Endodermal cell (in vitro differentiated cells): ENCODE measurements at regions not wholly inside any gene's neighbourhood (a gene's known extent, or its start where the extent isn't known, plus 50 kb on each side); places are given as distances from the start of the nearest gene placed in this dataset.

ENCODE experiments used
- DNase-seq: peaks from one replicate; pipeline ENCODE4 v3.0.0-alpha.2; 2017
- H3K27ac ChIP-seq: 2 replicates; pipeline ENCODE4 v1.5.1; 2013; ENCODE audit warnings: mild to moderate bottlenecking, low read depth, low read length, moderate library complexity
- H3K27me3 ChIP-seq: 2 replicates; pipeline ENCODE4 v1.6.1; 2013; ENCODE audit warnings: mild to moderate bottlenecking, low read length, moderate library complexity; ENCODE audit not compliant: insufficient read depth, control insufficient read depth, poor library complexity, severe bottlenecking
- H3K36me3 ChIP-seq: 2 replicates; pipeline ENCODE4 v1.7.0; 2013; ENCODE audit warnings: mild to moderate bottlenecking, low read length, moderate library complexity; ENCODE audit not compliant: control insufficient read depth, insufficient read depth
- H3K4me1 ChIP-seq: one replicate; pipeline ENCODE4 v1.7.0; 2013; ENCODE audit warnings: low read length; ENCODE audit not compliant: control insufficient read depth, insufficient read depth
- H3K4me3 ChIP-seq: 2 replicates; pipeline ENCODE4 v1.5.1; 2013; ENCODE audit warnings: mild to moderate bottlenecking, low read length, moderate library complexity
- H3K9ac ChIP-seq: 2 replicates; pipeline ENCODE4 v1.6.1; 2013; ENCODE audit warnings: mild to moderate bottlenecking, low read length, moderate library complexity; ENCODE audit not compliant: poor library complexity, severe bottlenecking; ENCODE audit errors: extremely low read depth
- H3K9me3 ChIP-seq: 2 replicates; pipeline ENCODE4 v1.6.1; 2013; ENCODE audit warnings: mild to moderate bottlenecking, low read length, moderate library complexity; ENCODE audit not compliant: control insufficient read depth
- H3K27ac Mint-ChIP-seq: 2 replicates; pipeline ENCODE4 v1.8.0; 2020; ENCODE audit warnings: mixed read lengths
- H3K27me3 Mint-ChIP-seq: 2 replicates; pipeline ENCODE4 v1.8.0; 2021; ENCODE audit warnings: mild to moderate bottlenecking, mixed read lengths; ENCODE audit not compliant: insufficient read depth
- H3K36me3 Mint-ChIP-seq: 2 replicates; pipeline ENCODE4 v1.8.0; 2020; ENCODE audit warnings: low read depth, mixed read lengths
- H3K4me1 Mint-ChIP-seq: 2 replicates; pipeline ENCODE4 v1.8.0; 2020; ENCODE audit warnings: mixed read lengths
- H3K4me3 Mint-ChIP-seq: 2 replicates; pipeline ENCODE4 v1.8.0; 2020; ENCODE audit warnings: mild to moderate bottlenecking, moderate library complexity, mixed read lengths
- H3K9me3 Mint-ChIP-seq: 2 replicates; pipeline ENCODE4 v1.8.0; 2020; ENCODE audit warnings: mild to moderate bottlenecking, mixed read lengths
- WGBS, 2 experiments: methylation state at CpG; one replicate each; pipeline versions ENCODE4 v1.1.5 to v1.1.7; 2013; ENCODE audit warnings: missing lambda C conversion rate in 2 of 2, mixed read lengths in 1 of 2; ENCODE audit not compliant: insufficient coverage in 1 of 2, insufficient read length in 1 of 2; 5-methylcytosine and 5-hydroxymethylcytosine counted together
- TF ChIP-seq, protein P1 (sequence below): fragments of 200-600 bp; sonication (generic); conservative IDR thresholded peaks from 2 replicates; pipeline ENCODE4 v1.5.0; 2021; ENCODE audit warnings: antibody characterized with exemption, mild to moderate bottlenecking

DNA sequence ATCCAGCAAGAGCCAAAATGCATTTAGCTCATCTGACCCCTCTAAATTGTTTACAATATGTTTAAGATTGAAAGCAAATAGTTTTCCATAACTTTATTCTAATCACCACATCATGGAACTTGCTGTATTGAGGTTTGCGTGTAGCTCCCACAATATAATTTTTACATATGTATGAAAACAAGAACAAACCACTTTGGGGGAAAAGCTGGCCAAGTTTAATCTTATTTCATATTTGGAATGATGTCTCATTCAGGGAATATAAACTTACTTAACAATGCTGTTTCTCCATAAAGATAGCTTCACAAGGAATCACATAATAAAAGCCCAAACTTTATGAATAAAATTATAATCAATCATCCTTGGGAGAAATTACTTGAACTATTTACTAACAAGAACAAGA lies 194.6 kb upstream of the PCSK5 start:
- no peak for DNase-seq
- no peaks in the 10 kb centered on the region for H3K4me1 Mint-ChIP-seq
- Histone ChIP-seq H3K9ac (no peak overlapping the region), H3K27ac (no peak overlapping the region), H3K4me3 (no peak overlapping the region), H3K4me1 (no peaks in the 10 kb centered on the region), H3K27me3 (no peaks in the 10 kb centered on the region), H3K36me3 (no peaks in the 10 kb centered on the region), H3K9me3 (no peaks in the 10 kb centered on the region)
- TF ChIP-seq, protein P1, sequence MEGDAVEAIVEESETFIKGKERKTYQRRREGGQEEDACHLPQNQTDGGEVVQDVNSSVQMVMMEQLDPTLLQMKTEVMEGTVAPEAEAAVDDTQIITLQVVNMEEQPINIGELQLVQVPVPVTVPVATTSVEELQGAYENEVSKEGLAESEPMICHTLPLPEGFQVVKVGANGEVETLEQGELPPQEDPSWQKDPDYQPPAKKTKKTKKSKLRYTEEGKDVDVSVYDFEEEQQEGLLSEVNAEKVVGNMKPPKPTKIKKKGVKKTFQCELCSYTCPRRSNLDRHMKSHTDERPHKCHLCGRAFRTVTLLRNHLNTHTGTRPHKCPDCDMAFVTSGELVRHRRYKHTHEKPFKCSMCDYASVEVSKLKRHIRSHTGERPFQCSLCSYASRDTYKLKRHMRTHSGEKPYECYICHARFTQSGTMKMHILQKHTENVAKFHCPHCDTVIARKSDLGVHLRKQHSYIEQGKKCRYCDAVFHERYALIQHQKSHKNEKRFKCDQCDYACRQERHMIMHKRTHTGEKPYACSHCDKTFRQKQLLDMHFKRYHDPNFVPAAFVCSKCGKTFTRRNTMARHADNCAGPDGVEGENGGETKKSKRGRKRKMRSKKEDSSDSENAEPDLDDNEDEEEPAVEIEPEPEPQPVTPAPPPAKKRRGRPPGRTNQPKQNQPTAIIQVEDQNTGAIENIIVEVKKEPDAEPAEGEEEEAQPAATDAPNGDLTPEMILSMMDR = no peak
- no peak overlapping the region for H3K4me3 Mint-ChIP-seq
- no peaks in the 10 kb centered on the region for H3K36me3 Mint-ChIP-seq
- no peak overlapping the region for H3K27ac Mint-ChIP-seq
- H3K9me3 Mint-ChIP-seq = no peaks in the 10 kb centered on the region
- WGBS, 2 experiments = 60% methylated on average over 1 of the region's 1 CpG; no CpG with 5 or more reads in 1 of the 2 experiments
- H3K27me3 Mint-ChIP-seq = no peaks in the 10 kb centered on the region

DNA sequence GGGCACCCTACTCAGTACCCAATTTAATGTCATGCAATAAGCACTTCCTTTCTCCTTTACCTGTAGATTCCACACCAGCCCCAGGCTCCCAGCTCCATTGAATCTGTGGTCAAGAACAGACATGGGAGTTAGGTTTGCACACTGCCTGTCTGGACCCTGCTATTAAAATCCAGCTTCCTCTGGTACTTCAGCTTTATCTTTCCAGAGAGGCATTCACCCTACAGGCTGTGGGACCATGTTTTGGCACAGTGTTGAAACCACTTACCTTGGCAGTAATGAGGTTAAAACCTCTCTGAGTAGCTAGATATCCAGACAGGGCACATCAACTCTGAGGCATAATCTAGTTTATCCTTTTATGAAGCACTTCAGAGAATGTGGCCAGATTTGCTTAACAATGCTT lies 191.5 kb upstream of the PCSK5 start:
- no peak for DNase-seq
- Mint-ChIP-seq H3K4me3 (no peak overlapping the region), H3K27me3 (no peaks in the 10 kb centered on the region), H3K9me3 (no peaks in the 10 kb centered on the region), H3K4me1 (no peaks in the 10 kb centered on the region), H3K36me3 (no peaks in the 10 kb centered on the region), H3K27ac (no peak overlapping the region)
- no peak overlapping the region for H3K4me3 ChIP-seq
- no peaks in the 10 kb centered on the region for H3K4me1 ChIP-seq
- no peak overlapping the region for H3K9ac ChIP-seq
- TF ChIP-seq, protein P1 = no peak
- H3K27ac ChIP-seq = no peak overlapping the region
- no peaks in the 10 kb centered on the region for H3K36me3 ChIP-seq
- no peaks in the 10 kb centered on the region for H3K27me3 ChIP-seq
- no peaks in the 10 kb centered on the region for H3K9me3 ChIP-seq

DNA sequence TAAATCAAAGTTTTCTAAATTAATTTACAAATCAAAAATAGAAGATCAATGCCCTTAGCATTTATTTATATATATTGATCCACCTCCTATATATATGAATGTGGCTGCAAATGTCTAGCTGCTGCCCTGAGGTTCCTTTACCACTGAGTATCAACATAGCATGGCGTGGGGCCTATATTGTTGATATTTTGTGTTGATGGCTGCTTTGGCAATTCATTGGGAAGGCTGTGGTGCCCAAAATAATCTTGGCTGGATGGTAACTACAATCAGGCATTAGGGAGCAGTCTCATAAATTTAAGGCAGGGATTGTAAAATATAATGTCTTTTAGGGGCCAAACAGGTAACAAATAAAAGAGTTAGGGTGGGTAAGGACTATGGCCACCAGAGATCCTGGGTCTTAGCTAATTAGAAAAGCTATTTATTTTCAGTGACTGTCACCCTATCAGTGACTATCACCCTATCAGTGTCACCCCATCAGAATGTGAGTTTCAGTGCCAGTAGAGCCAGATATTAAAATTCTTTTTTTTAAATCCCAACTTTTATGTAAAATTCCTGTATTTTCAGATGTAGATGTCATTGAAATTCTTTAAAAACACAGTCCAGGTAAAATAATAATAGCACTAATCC lies 190.7 kb upstream of the PCSK5 start:
- no peaks in the 10 kb centered on the region for H3K4me1 Mint-ChIP-seq
- no peaks in the 10 kb centered on the region for H3K9me3 ChIP-seq
- TF ChIP-seq, protein P1 = no peak
- no peak overlapping the region for H3K4me3 ChIP-seq
- H3K36me3 Mint-ChIP-seq = no peaks in the 10 kb centered on the region
- H3K27me3 ChIP-seq = no peaks in the 10 kb centered on the region
- H3K4me1 ChIP-seq = no peaks in the 10 kb centered on the region
- H3K9me3 Mint-ChIP-seq = no peaks in the 10 kb centered on the region
- no peak overlapping the region for H3K9ac ChIP-seq
- DNase-seq = no peak
- H3K4me3 Mint-ChIP-seq = no peak overlapping the region
- H3K27me3 Mint-ChIP-seq = no peaks in the 10 kb centered on the region
- H3K27ac ChIP-seq = no peak overlapping the region
- no peaks in the 10 kb centered on the region for H3K36me3 ChIP-seq
- no peak overlapping the region for H3K27ac Mint-ChIP-seq
- 88% methylated on average over 1 of the region's 1 CpG; no CpG with 5 or more reads in 1 of the 2 experiments for WGBS, 2 experiments
